IMR-90 (cell line): ENCODE measurements at regions not wholly inside any gene's neighbourhood (a gene's known extent, or its start where the extent isn't known, plus 50 kb on each side); places are given as distances from the start of the nearest gene placed in this dataset.

Experiments used
- ATAC-seq: fragments of 200-7000 bp; cut with Tn5 transposase; 2 replicates; pipeline ENCODE4 v1.9.1; 2020; ENCODE audit warnings: low read depth, mild to moderate bottlenecking, moderate library complexity
- BruUV-seq: library from RNA; stranded (reverse); fragments of 400-500 nt; replicated peaks from 2 replicates; lab custom pipeline; 2021; lab: Mats Ljungman, UMichigan
- CTCF ChIA-PET: fragments of 300-600 bp; formaldehyde crosslinking; extraction: SDS; loops from one replicate; lab custom pipeline; 2021; ENCODE audit warnings: antibody characterized with exemption; lab: Yijun Ruan, JAX
- POLR2A ChIA-PET: fragments of 300-600 bp; sonication (Branson Sonifier 250); formaldehyde crosslinking; loops from one replicate; lab custom pipeline; 2022; ENCODE audit warnings: antibody characterized with exemption; ENCODE audit not compliant: unreplicated experiment; lab: Charles Lee
- DNase-seq: peaks from one replicate; pipeline ENCODE4 v3.0.0; 2013
- H2AFZ ChIP-seq: replicated peaks from 2 replicates; pipeline ENCODE3; 2013; ENCODE audit warnings: low read length, mild to moderate bottlenecking; ENCODE audit not compliant: poor library complexity
- H2AK5ac ChIP-seq: 2 replicates; pipeline ENCODE4 v1.6.1; 2013; ENCODE audit warnings: low read depth, low read length, inconsistent platforms
- H2AK9ac ChIP-seq: replicated peaks from 2 replicates; pipeline ENCODE3; 2013; ENCODE audit warnings: mild to moderate bottlenecking, low read depth, low read length, moderate library complexity; ENCODE audit not compliant: poor library complexity
- H2BK120ac ChIP-seq: 2 replicates; pipeline ENCODE4 v1.6.1; 2013; ENCODE audit warnings: low read depth, low read length, inconsistent platforms
- H2BK15ac ChIP-seq: 3 replicates; pipeline ENCODE4 v1.6.1; 2013; ENCODE audit warnings: low read depth, low read length, inconsistent platforms
- H2BK20ac ChIP-seq: 2 replicates; pipeline ENCODE4 v1.6.1; 2013; ENCODE audit warnings: low read depth, mild to moderate bottlenecking, inconsistent platforms, low read length, moderate library complexity
- H2BK5ac ChIP-seq: 2 replicates; pipeline ENCODE4 v1.6.1; 2013; ENCODE audit warnings: mild to moderate bottlenecking, low read depth, low read length, inconsistent platforms; ENCODE audit not compliant: poor library complexity, severe bottlenecking
- H3K14ac ChIP-seq: replicated peaks from 2 replicates; pipeline ENCODE4 v1.6.1; 2013; ENCODE audit warnings: low read depth, low read length, inconsistent platforms
- H3K18ac ChIP-seq: 2 replicates; pipeline ENCODE4 v1.6.1; 2013; ENCODE audit warnings: low read depth, low read length, control low read depth
- H3K23ac ChIP-seq: 2 replicates; pipeline ENCODE4 v1.6.1; 2013; ENCODE audit warnings: low read depth, low read length, inconsistent platforms
- H3K27ac ChIP-seq: 2 replicates; pipeline ENCODE4 v1.5.1; 2013; ENCODE audit warnings: mild to moderate bottlenecking, control low read depth, low read length; ENCODE audit not compliant: insufficient read depth
- H3K27me3 ChIP-seq: 2 replicates; pipeline ENCODE4 v1.6.1; 2013; ENCODE audit warnings: low read length; ENCODE audit not compliant: control insufficient read depth, insufficient read depth
- H3K36me3 ChIP-seq: 2 replicates; pipeline ENCODE4 v1.6.1; 2013; ENCODE audit warnings: low read length, mixed read lengths; ENCODE audit not compliant: control insufficient read depth, insufficient read depth
- H3K4ac ChIP-seq: 2 replicates; pipeline ENCODE4 v1.6.1; 2013; ENCODE audit warnings: low read depth, low read length, inconsistent platforms
- H3K4me1 ChIP-seq: 2 replicates; pipeline ENCODE4 v1.6.1; 2013; ENCODE audit warnings: low read length, mixed read lengths; ENCODE audit not compliant: control insufficient read depth, insufficient read depth
- H3K4me2 ChIP-seq: 2 replicates; pipeline ENCODE4 v1.6.1; 2013; ENCODE audit warnings: low read depth, mild to moderate bottlenecking, control low read depth, low read length, moderate library complexity
- H3K4me3 ChIP-seq: 2 replicates; pipeline ENCODE4 v1.5.1; 2013; ENCODE audit warnings: low read depth, mild to moderate bottlenecking, control low read depth, low read length, moderate library complexity; ENCODE audit not compliant: insufficient read depth
- H3K56ac ChIP-seq: 2 replicates; pipeline ENCODE4 v1.6.1; 2013; ENCODE audit warnings: low read length, inconsistent platforms; ENCODE audit not compliant: insufficient read depth; ENCODE audit errors: extremely low read depth
- H3K79me1 ChIP-seq, 2 experiments: 2 replicates each; pipeline ENCODE4 v1.6.1; 2013; ENCODE audit warnings: low read length in 2 of 2, inconsistent platforms in 1 of 2, low read depth in 1 of 2
- H3K9ac ChIP-seq: 2 replicates; pipeline ENCODE4 v1.6.1; 2013; ENCODE audit warnings: low read depth, low read length, control low read depth
- H3K9me1 ChIP-seq: 2 replicates; pipeline ENCODE4 v1.6.1; 2013; ENCODE audit warnings: low read length, inconsistent platforms; ENCODE audit not compliant: insufficient read depth
- H3K9me3 ChIP-seq: 2 replicates; pipeline ENCODE4 v1.6.1; 2013; ENCODE audit warnings: low read length; ENCODE audit not compliant: control insufficient read depth, insufficient read depth
- H4K20me1 ChIP-seq: 2 replicates; pipeline ENCODE4 v1.6.1; 2013; ENCODE audit warnings: low read length, inconsistent platforms; ENCODE audit not compliant: insufficient read depth
- H4K5ac ChIP-seq: 2 replicates; pipeline ENCODE4 v1.6.1; 2013; ENCODE audit warnings: mild to moderate bottlenecking, low read depth, low read length, control low read depth
- H4K8ac ChIP-seq, 2 experiments: 2 replicates each; pipeline ENCODE4 v1.6.1; 2013; ENCODE audit warnings: low read depth in 2 of 2, low read length in 2 of 2, control low read depth in 1 of 2, inconsistent platforms in 1 of 2
- H4K91ac ChIP-seq: 2 replicates; pipeline ENCODE4 v1.6.1; 2013; ENCODE audit warnings: low read depth, low read length, inconsistent platforms; ENCODE audit not compliant: insufficient read depth
- BHLHE40 ChIP-seq: fragments of 150-350 bp; IDR thresholded peaks from 2 replicates; pipeline ENCODE4 v1.6.1; 2016; ENCODE audit warnings: mild to moderate bottlenecking, low read depth, low read length
- CEBPB ChIP-seq: IDR thresholded peaks from 2 replicates; pipeline ENCODE4 v1.6.1; 2012; ENCODE audit warnings: low read depth, low read length, improper control_type of control experiment
- CHD1 ChIP-seq: IDR thresholded peaks from 2 replicates; pipeline ENCODE4 v1.6.1; 2012; ENCODE audit warnings: low read depth, low read length, improper control_type of control experiment
- FOS ChIP-seq: fragments of 150-350 bp; IDR thresholded peaks from 2 replicates; pipeline ENCODE4 v1.6.1; 2016; ENCODE audit warnings: low read depth, low read length
- MAFK ChIP-seq: IDR thresholded peaks from 2 replicates; pipeline ENCODE4 v1.6.1; 2012; ENCODE audit warnings: low read depth, low read length, improper control_type of control experiment
- MAZ ChIP-seq: IDR thresholded peaks from 2 replicates; pipeline ENCODE4 v1.6.1; 2012; ENCODE audit warnings: low read depth, mild to moderate bottlenecking, low read length, improper control_type of control experiment, moderate library complexity, borderline replicate concordance
- MXI1 ChIP-seq: IDR thresholded peaks from 2 replicates; pipeline ENCODE4 v1.6.1; 2012; ENCODE audit warnings: low read depth, mild to moderate bottlenecking, low read length, moderate library complexity, borderline replicate concordance
- NFE2L2 ChIP-seq: fragments of 150-350 bp; IDR thresholded peaks from 2 replicates; pipeline ENCODE4 v1.6.1; 2016; ENCODE audit warnings: low read depth, mild to moderate bottlenecking, low read length
- POLR2A ChIP-seq: IDR thresholded peaks from 2 replicates; pipeline ENCODE4 v1.6.1; 2012; ENCODE audit warnings: mild to moderate bottlenecking, low read depth, low read length
- RAD21 ChIP-seq: IDR thresholded peaks from 2 replicates; pipeline ENCODE4 v1.6.1; 2012; ENCODE audit warnings: low read length, improper control_type of control experiment
- RCOR1 ChIP-seq: IDR thresholded peaks from 2 replicates; pipeline ENCODE4 v1.6.1; 2012; ENCODE audit warnings: mild to moderate bottlenecking, low read length, improper control_type of control experiment; ENCODE audit not compliant: insufficient replicate concordance
- RFX5 ChIP-seq: IDR thresholded peaks from 2 replicates; pipeline ENCODE4 v1.8.0; 2012; ENCODE audit warnings: low read depth, mild to moderate bottlenecking, low read length, moderate library complexity
- SMC3 ChIP-seq: fragments of 150-350 bp; IDR thresholded peaks from 2 replicates; pipeline ENCODE4 v1.6.1; 2016; ENCODE audit warnings: low read depth, mild to moderate bottlenecking, antibody characterized with exemption, low read length, moderate library complexity
- WGBS, 2 experiments: methylation state at CpG; one replicate each; pipeline versions ENCODE4 v1.1.5 to v1.1.7; 2013; ENCODE audit warnings: missing lambda C conversion rate in 2 of 2; ENCODE audit not compliant: insufficient read length in 1 of 2; ENCODE audit errors: extremely low coverage in 2 of 2; 5-methylcytosine and 5-hydroxymethylcytosine counted together
- dilution Hi-C: fragments of 300-500 bp; cut with HindIII; formaldehyde crosslinking; loops from one replicate; pipeline ENCODE4 v1.14.3; 2018; ENCODE audit warnings: low sequenced_read_pairs; ENCODE audit not compliant: unreplicated experiment
- in situ Hi-C: fragments of 300-500 bp; cut with MboI; formaldehyde crosslinking; loops from 3 replicates; pipeline ENCODE4 v1.14.3; 2019; ENCODE audit warnings: low sequenced_read_pairs, inconsistent platforms, mixed read lengths
- intact Hi-C: fragments of 100-400 bp; cut with micrococcal nuclease; formaldehyde crosslinking; loops from 2 replicates; pipeline ENCODE4 v1.10.0; 2022
- TF ChIP-seq, protein P1 (sequence below): fragments of 150-350 bp; IDR thresholded peaks from 2 replicates; pipeline ENCODE4 v1.6.1; 2016; ENCODE audit warnings: low read depth, mild to moderate bottlenecking, low read length, moderate library complexity, borderline replicate concordance
- TF ChIP-seq, protein P2 (sequence below): fragments of 150-350 bp; IDR thresholded peaks from 2 replicates; pipeline ENCODE4 v1.6.1; 2017; ENCODE audit warnings: mild to moderate bottlenecking, antibody characterized with exemption, low read length, low read depth
- TF ChIP-seq, protein P3 (sequence below): conservative IDR thresholded peaks from 2 replicates; pipeline ENCODE4 v1.5.1; 2012; ENCODE audit warnings: mild to moderate bottlenecking, low read depth, low read length, improper control_type of control experiment

DNA sequence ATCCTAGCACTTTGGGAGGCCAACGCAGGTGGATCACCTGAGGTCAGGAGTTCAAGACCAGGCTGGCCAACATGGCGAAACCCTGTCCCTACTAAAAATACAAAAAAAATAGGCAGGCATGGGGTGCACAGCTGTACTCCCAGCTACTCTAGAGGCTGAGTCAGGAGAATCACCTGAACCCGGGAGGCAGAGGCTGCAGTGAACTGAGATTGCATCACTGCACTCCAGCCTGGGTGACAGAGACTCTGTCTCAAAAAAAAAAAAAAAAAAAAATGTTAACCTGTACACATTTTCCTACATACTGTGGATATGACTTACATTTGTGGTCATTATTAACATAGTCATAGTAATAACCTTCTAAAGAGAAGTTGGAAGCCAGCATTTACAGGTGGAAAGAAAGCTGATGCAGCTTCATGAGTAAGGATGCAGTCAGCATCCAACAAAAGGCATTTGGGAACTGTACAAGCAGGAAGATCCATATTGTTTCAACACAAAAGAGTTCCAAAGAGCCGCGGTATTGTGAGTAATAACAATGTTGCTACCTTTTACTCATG is 186.2 kb downstream of the GPX5 start:
- ChIA-PET CTCF (no interaction called here), POLR2A (no interaction called here)
- no peak overlapping the region for H3K14ac ChIP-seq
- intact Hi-C loops: no loop called here
- H4K20me1 ChIP-seq: no peaks in the 10 kb centered on the region
- H3K56ac ChIP-seq: no peak overlapping the region
- no peak overlapping the region for H2AK5ac ChIP-seq
- H3K36me3 ChIP-seq: no peaks in the 10 kb centered on the region
- in situ Hi-C loops: no loop called here
- H3K27me3 ChIP-seq: no peaks in the 10 kb centered on the region
- H3K4me3 ChIP-seq: no peak overlapping the region
- DNase-seq: no peak
- TF ChIP-seq, protein P1, sequence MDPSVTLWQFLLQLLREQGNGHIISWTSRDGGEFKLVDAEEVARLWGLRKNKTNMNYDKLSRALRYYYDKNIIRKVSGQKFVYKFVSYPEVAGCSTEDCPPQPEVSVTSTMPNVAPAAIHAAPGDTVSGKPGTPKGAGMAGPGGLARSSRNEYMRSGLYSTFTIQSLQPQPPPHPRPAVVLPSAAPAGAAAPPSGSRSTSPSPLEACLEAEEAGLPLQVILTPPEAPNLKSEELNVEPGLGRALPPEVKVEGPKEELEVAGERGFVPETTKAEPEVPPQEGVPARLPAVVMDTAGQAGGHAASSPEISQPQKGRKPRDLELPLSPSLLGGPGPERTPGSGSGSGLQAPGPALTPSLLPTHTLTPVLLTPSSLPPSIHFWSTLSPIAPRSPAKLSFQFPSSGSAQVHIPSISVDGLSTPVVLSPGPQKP: no peak
- TF ChIP-seq MAFK (no peak), BHLHE40 (no peak), NFE2L2 (no peak), RCOR1 (no peak), RFX5 (no peak), CEBPB (no peak), MAZ (no peak), POLR2A (no peak), MXI1 (no peak), SMC3 (no peak), RAD21 (no peak), FOS (no peak), CHD1 (no peak)
- TF ChIP-seq, protein P2, sequence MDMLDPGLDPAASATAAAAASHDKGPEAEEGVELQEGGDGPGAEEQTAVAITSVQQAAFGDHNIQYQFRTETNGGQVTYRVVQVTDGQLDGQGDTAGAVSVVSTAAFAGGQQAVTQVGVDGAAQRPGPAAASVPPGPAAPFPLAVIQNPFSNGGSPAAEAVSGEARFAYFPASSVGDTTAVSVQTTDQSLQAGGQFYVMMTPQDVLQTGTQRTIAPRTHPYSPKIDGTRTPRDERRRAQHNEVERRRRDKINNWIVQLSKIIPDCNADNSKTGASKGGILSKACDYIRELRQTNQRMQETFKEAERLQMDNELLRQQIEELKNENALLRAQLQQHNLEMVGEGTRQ: no peak
- TF ChIP-seq, protein P3, sequence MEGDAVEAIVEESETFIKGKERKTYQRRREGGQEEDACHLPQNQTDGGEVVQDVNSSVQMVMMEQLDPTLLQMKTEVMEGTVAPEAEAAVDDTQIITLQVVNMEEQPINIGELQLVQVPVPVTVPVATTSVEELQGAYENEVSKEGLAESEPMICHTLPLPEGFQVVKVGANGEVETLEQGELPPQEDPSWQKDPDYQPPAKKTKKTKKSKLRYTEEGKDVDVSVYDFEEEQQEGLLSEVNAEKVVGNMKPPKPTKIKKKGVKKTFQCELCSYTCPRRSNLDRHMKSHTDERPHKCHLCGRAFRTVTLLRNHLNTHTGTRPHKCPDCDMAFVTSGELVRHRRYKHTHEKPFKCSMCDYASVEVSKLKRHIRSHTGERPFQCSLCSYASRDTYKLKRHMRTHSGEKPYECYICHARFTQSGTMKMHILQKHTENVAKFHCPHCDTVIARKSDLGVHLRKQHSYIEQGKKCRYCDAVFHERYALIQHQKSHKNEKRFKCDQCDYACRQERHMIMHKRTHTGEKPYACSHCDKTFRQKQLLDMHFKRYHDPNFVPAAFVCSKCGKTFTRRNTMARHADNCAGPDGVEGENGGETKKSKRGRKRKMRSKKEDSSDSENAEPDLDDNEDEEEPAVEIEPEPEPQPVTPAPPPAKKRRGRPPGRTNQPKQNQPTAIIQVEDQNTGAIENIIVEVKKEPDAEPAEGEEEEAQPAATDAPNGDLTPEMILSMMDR: no peak
- H2BK15ac ChIP-seq: no peak overlapping the region
- no peak overlapping the region for H2AFZ ChIP-seq
- no peak overlapping the region for H4K5ac ChIP-seq
- H3K9me3 ChIP-seq: no peaks in the 10 kb centered on the region; the same call in 1 of the 2 replicates
- dilution Hi-C loops: no loop called here
- no peak overlapping the region for H2BK20ac ChIP-seq
- no peaks in the 10 kb centered on the region for H3K79me1 ChIP-seq
- no peak overlapping the region for H3K27ac ChIP-seq
- H3K18ac ChIP-seq: no peak overlapping the region
- no peak overlapping the region for H3K4me2 ChIP-seq
- no peak overlapping the region for H3K4ac ChIP-seq
- H3K23ac ChIP-seq: no peak overlapping the region
- H2BK120ac ChIP-seq: no peak overlapping the region
- H2BK5ac ChIP-seq: no peak overlapping the region
- no peaks in the 10 kb centered on the region for H3K9me1 ChIP-seq
- no peaks in the 10 kb centered on the region for H3K4me1 ChIP-seq
- BruUV-seq: no TSS peak
- no peak overlapping the region for H3K9ac ChIP-seq
- no peak overlapping the region for H4K8ac ChIP-seq
- no CpG with 5 or more reads among the region's 5 CpGs for WGBS, 2 experiments
- no peak overlapping the region for H2AK9ac ChIP-seq
- no peak for ATAC-seq
- no peak overlapping the region for H4K91ac ChIP-seq
